ENCODE measurements at regions not wholly inside any gene's neighbourhood (a gene's known extent, or its start where the extent isn't known, plus 50 kb on each side); places are given as distances from the start of the nearest gene placed in this dataset.

DNA sequence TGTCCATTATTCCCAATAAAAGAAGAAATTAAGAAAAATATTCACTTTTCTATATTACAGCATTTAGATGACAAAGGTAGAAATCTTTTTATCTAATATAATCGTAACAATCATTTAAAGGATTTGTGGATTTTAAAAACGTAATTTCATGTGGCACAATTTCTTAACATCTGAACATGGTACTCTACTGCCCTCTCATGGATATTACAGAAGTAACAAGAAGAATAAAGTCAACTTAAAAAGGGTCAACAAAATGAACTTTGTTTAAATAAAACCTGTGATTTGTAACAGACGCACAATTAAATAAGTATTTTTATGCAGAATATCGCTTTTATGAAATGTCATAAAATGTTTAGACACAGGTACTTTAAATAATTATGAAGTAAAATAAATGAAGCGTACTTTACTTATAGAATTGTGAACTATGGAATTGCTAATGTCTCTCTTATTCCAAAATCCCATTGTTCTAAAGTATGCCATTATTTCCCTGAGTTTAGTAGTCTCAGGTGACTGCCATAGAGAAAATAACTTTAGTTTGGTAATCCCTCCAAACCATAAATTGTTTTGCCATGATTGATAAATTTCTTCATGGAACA lies 366.8 kb upstream of the ZNF385D start:
- no peak overlapping the region for H3K4me3 ChIP-seq
- no peaks in the 10 kb centered on the region for H3K27me3 ChIP-seq
- no peak for DNase-seq
- H3K36me3 ChIP-seq = no peaks in the 10 kb centered on the region
- H3K9me3 ChIP-seq = no peaks in the 10 kb centered on the region

- H3K9me3 ChIP-seq = no peaks in the 10 kb centered on the region
- no peaks in the 10 kb centered on the region for H3K36me3 ChIP-seq
- no peak overlapping the region for H3K4me3 ChIP-seq
- no peaks in the 10 kb centered on the region for H3K27me3 ChIP-seq
- no peak for DNase-seq
These were observed 367.5 kb upstream of the ZNF385D start for GRCh38 chr3:22118542-22118941.

DNA sequence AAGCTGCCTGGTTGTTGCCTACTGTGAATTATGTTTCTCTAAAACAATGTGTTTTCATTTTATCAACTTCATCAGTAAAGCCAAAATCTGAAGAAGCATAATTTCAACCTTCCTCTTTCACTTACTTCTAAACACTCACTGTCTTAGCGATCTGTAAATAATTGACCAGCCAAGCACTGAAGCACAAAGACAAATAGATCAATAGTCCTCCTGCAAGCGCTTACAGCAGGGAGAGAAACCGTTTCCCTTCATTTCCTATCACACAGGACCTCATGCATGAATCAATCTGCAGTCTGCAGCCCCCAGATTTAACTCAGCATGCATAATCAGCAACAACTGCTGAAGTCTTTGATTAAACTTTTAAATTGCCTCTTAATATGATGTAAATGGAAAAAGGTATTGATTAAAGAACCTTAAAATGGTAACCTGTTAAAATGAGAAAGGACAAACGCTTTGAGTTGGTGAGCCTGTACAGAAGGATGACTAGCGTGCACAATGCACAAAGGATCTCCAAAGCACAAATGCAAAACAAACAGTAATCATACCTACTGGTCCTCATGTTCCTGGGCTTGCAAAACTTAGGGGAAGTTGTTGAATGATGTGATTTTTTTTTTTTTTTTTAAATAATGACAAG lies 370.2 kb upstream of the ZNF385D start:
- H3K27me3 ChIP-seq = no peaks in the 10 kb centered on the region
- H3K9me3 ChIP-seq = no peaks in the 10 kb centered on the region
- DNase-seq = no peak
- no peak overlapping the region for H3K4me3 ChIP-seq
- no peaks in the 10 kb centered on the region for H3K36me3 ChIP-seq

GRCh38 chr3:22122567-22122966 lies 371.6 kb upstream of the ZNF385D start:
- Histone ChIP-seq H3K4me3 (no peak overlapping the region), H3K36me3 (no peaks in the 10 kb centered on the region), H3K9me3 (no peaks in the 10 kb centered on the region), H3K27me3 (no peaks in the 10 kb centered on the region)
- no peak for DNase-seq

DNA sequence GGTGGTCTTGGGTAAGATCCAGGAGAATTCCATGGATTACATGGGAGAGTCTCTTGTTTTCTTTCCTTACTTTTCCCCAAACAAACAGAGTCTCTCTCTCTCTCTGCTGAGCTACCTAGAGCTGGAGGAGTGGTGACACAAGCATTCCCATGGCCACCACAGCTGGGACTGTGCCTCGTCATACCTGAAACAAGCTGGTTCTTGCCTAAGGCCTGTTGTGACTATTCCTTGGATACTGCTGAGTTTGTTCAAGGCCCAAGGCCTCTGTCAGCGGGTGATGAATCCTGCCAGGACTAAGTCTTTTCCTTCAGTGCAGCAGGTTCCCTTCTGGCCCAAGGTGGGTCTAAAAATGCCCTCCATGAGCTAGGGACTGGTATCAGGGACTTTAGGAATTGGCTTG lies 378.1 kb upstream of the ZNF385D start:
- DNase-seq = no peak
- no peaks in the 10 kb centered on the region for H3K27me3 ChIP-seq
- no peak overlapping the region for H3K4me3 ChIP-seq
- no peaks in the 10 kb centered on the region for H3K9me3 ChIP-seq
- no peaks in the 10 kb centered on the region for H3K36me3 ChIP-seq

- no peaks in the 10 kb centered on the region for H3K9me3 ChIP-seq
These were observed 390.8 kb upstream of the ZNF385D start for GRCh38 chr3:22141769-22142168.

DNA sequence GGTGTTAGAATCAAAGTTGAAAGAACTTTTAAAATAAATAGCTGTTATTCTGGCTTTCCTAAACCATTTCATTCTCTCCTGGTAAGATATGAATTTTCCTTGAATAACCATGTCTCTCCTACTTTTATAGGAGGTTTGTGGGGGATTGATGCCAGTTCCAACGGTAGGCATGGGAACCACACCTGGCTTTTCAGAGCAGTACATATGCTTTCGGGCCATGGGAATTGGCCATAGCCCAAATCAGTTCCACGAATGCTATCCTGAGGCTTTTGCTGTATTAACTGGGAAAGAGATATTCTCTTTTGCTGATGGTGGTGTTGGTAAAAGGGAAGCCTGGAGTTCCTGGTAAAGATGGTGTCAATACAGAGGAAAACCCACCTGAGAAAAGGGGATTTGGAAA lies 396.2 kb upstream of the ZNF385D start:
- Histone ChIP-seq H3K4me3 (no peak overlapping the region), H3K27me3 (no peaks in the 10 kb centered on the region), H3K36me3 (no peaks in the 10 kb centered on the region), H3K9me3 (no peaks in the 10 kb centered on the region)
- no peak for DNase-seq

More at GRCh38 chr3:22141769-22142168, 390.8 kb upstream of the ZNF385D start:
- Histone ChIP-seq H3K27me3 (no peaks in the 10 kb centered on the region), H3K4me3 (no peak overlapping the region), H3K36me3 (no peaks in the 10 kb centered on the region)
- no peak for DNase-seq

- no peak for DNase-seq
- Histone ChIP-seq H3K4me3 (no peak overlapping the region), H3K27me3 (no peaks in the 10 kb centered on the region), H3K9me3 (no peaks in the 10 kb centered on the region), H3K36me3 (no peaks in the 10 kb centered on the region)
These were observed 405.9 kb upstream of the ZNF385D start for GRCh38 chr3:22156868-22157267.

GRCh38 chr3:22157848-22158247 lies 406.8 kb upstream of the ZNF385D start:
- Histone ChIP-seq H3K36me3 (no peaks in the 10 kb centered on the region), H3K4me3 (no peak overlapping the region), H3K27me3 (no peaks in the 10 kb centered on the region), H3K9me3 (no peaks in the 10 kb centered on the region)
- no peak for DNase-seq

- Histone ChIP-seq H3K27me3 (no peaks in the 10 kb centered on the region), H3K36me3 (no peaks in the 10 kb centered on the region), H3K4me3 (no peak overlapping the region), H3K9me3 (no peaks in the 10 kb centered on the region)
- no peak for DNase-seq
These were observed 408.1 kb upstream of the ZNF385D start for GRCh38 chr3:22159004-22159695.

DNA sequence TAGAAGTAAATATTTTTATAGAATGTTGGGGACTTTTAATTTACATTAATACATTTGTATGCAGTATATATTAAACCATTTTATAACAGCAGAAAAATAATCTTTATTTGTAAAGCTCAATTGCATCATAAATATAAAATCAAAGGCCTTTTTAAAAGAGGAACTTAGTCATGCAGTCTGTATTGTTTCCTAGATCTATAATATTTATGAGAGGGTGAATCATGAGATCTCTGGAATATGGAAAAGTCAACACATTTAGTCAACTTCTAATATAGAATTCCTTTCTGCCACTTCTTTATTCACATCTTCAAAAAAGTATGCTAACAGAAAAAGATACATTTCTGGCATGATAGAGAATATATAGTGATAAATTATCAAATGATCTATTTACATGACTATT lies 410.3 kb upstream of the ZNF385D start:
- no peak for DNase-seq
- H3K36me3 ChIP-seq = no peaks in the 10 kb centered on the region
- no peak overlapping the region for H3K4me3 ChIP-seq
- H3K9me3 ChIP-seq = no peaks in the 10 kb centered on the region
- H3K27me3 ChIP-seq = no peaks in the 10 kb centered on the region

DNA sequence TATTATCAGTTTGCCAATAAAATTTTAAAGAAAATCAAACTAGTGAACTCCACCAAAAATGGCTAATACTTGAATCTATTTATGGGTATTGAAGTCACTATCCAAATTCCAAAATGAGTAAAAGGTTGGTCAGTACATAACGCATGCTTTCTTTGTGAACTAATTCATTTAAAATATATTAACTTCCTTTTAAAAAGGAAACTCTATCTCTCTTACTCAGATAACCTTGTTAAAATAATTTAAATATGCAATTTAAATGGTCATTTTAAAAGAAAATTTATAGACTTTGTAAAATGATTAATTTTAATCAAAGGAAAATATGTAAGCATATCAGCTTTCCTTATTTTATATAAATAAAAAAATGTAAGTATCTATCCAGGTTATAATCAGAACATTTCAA lies 419.4 kb upstream of the ZNF385D start:
- DNase-seq = no peak
- no peaks in the 10 kb centered on the region for H3K27me3 ChIP-seq
- H3K9me3 ChIP-seq = no peaks in the 10 kb centered on the region
- no peak overlapping the region for H3K4me3 ChIP-seq
- H3K36me3 ChIP-seq = no peaks in the 10 kb centered on the region

DNA sequence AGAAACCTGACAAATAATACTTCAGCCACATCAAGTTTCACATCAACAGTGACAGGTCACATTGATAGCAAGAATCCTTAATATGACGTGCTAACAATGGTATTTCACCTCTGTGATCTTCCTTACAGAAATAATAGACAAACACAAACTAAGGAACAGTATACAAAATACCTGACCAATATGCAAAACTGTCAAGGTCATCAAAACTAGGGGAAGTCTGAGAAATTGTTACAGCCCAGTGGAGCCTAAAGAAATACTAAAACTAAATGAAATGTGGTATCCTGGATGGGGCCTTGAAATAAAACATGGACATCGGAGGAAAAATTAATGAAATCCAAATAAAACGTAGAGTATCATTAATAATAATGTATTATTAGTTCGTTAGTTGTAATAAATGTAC lies 422.0 kb upstream of the ZNF385D start:
- no peak for DNase-seq
- Histone ChIP-seq H3K9me3 (no peaks in the 10 kb centered on the region), H3K4me3 (no peak overlapping the region), H3K36me3 (no peaks in the 10 kb centered on the region), H3K27me3 (no peaks in the 10 kb centered on the region)

GRCh38 chr3:22175947-22176346 lies 424.9 kb upstream of the ZNF385D start:
- no peaks in the 10 kb centered on the region for H3K27me3 ChIP-seq
- DNase-seq = no peak
- H3K36me3 ChIP-seq = no peaks in the 10 kb centered on the region
- no peaks in the 10 kb centered on the region for H3K9me3 ChIP-seq
- H3K4me3 ChIP-seq = no peak overlapping the region

- H3K36me3 ChIP-seq = no peaks in the 10 kb centered on the region
- no peak overlapping the region for H3K4me3 ChIP-seq
- no peaks in the 10 kb centered on the region for H3K9me3 ChIP-seq
- no peaks in the 10 kb centered on the region for H3K27me3 ChIP-seq
- DNase-seq = peak; percentile 1
These were observed 425.9 kb upstream of the ZNF385D start for GRCh38 chr3:22176911-22177310.

GRCh38 chr3:22189616-22190015 lies 438.6 kb upstream of the ZNF385D start:
- Histone ChIP-seq H3K9me3 (no peaks in the 10 kb centered on the region), H3K36me3 (no peaks in the 10 kb centered on the region), H3K4me3 (no peak overlapping the region), H3K27me3 (no peaks in the 10 kb centered on the region)
- DNase-seq = no peak

DNA sequence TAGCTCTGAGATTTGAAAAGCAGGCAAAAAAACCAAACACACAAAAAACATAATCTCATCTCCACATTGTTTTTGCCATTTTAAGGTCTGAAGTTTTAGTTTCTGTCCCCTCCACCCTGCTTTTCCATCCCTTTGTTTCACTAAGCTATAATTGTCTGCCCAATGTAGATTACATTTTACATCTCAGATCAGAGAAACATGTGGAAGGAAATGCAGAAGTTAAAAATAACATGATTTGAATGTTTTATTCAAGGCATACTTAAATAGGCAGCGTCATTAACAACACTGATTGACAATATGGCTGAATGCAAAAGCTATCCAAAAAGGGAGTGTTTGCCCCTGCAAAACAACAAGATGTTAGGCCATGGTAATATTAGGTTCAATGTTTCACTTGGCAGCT lies 448.1 kb upstream of the ZNF385D start:
- Histone ChIP-seq H3K27me3 (no peaks in the 10 kb centered on the region), H3K4me3 (no peak overlapping the region), H3K9me3 (no peaks in the 10 kb centered on the region), H3K36me3 (no peaks in the 10 kb centered on the region)
- no peak for DNase-seq

DNA sequence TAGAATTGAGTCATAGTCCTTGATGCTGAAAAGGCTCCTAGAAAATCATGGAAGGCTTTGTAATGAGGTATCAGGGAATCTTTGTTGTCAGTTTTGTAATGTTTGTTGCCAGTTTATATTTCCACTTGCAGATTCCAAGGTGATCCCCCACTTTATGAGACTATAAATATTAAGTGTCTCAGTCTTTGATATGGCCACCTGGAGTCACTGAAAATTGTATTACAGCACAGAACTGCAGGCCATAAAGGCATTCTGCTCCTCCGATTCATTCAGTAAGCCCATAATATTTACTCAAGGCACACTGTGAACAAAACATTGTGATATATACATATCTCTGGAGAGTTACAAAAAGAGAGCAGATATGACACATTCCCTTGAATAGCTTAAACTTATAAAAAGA lies 457.8 kb upstream of the ZNF385D start:
- Histone ChIP-seq H3K27me3 (no peaks in the 10 kb centered on the region), H3K36me3 (no peaks in the 10 kb centered on the region), H3K4me3 (no peak overlapping the region), H3K9me3 (no peaks in the 10 kb centered on the region)
- DNase-seq = no peak

Data from MG63 (cell line).